ENCODE measurements at regions not wholly inside any gene's neighbourhood (a gene's known extent, or its start where the extent isn't known, plus 50 kb on each side); places are given as distances from the start of the nearest gene placed in this dataset.

GRCh38 chr5:22947921-22948320 is 94.8 kb upstream of the CDH12 start:
- TF ChIP-seq CTCF (conservative IDR thresholded peaks at IDR 0.05 in 1 of 2, IDR thresholded peaks at IDR 0.05 in 1 of 2; ENCODE audit: low read depth in 1 of 2, low read length in 2 of 2): no peak
- TF ChIP-seq EZH2 (IDR thresholded peaks at IDR 0.05; ENCODE audit: low read length, missing control alignments): no peak

Measured in fibroblast of lung (primary cell).